GM12864 (cell line): ENCODE measurements at regions not wholly inside any gene's neighbourhood (a gene's known extent, or its start where the extent isn't known, plus 50 kb on each side); places are given as distances from the start of the nearest gene placed in this dataset.

Source experiments
- DNase-seq: peaks from one replicate; pipeline ENCODE4 v3.0.0-alpha.2; 2011; ENCODE audit warnings: low read depth
- H3K4me3 ChIP-seq: 2 replicates; pipeline ENCODE4 v1.5.1; 2011; ENCODE audit warnings: mild to moderate bottlenecking, low read depth, low read length, control low read depth
- TF ChIP-seq, protein P1 (sequence below): IDR thresholded peaks from 2 replicates; pipeline ENCODE4 v1.5.1; 2011; ENCODE audit warnings: low read depth, mild to moderate bottlenecking, moderate library complexity, low read length, control low read depth, inconsistent platforms; ENCODE audit errors: missing control alignments

DNA sequence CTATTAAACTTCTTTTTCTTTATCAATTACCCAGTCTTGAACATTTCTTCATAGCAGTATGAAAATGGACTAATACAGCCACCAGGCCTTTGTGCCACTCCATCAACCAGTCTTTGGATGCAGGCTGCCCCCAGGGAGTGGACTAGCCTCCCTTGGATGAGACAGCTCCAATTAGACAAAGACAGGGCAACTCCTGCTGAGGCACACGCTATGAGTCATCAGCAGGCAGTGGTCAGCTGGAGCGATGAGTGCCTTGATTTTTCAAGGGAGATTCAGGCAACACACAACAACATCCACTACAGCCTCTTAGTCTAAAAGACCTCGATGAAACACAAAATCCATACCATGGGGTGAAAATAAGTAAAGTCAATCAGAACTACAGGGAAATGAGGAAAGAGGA, 160.1 kb downstream of the ARRDC4 start:
- DNase-seq, result no peak
- TF ChIP-seq, protein P1, sequence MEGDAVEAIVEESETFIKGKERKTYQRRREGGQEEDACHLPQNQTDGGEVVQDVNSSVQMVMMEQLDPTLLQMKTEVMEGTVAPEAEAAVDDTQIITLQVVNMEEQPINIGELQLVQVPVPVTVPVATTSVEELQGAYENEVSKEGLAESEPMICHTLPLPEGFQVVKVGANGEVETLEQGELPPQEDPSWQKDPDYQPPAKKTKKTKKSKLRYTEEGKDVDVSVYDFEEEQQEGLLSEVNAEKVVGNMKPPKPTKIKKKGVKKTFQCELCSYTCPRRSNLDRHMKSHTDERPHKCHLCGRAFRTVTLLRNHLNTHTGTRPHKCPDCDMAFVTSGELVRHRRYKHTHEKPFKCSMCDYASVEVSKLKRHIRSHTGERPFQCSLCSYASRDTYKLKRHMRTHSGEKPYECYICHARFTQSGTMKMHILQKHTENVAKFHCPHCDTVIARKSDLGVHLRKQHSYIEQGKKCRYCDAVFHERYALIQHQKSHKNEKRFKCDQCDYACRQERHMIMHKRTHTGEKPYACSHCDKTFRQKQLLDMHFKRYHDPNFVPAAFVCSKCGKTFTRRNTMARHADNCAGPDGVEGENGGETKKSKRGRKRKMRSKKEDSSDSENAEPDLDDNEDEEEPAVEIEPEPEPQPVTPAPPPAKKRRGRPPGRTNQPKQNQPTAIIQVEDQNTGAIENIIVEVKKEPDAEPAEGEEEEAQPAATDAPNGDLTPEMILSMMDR, result no peak
- H3K4me3 ChIP-seq, result no peak overlapping the region

- TF ChIP-seq, protein P1, result no peak
- DNase-seq, result no peak
- no peak overlapping the region for H3K4me3 ChIP-seq
Measured at GRCh38 chr15:98121536-98121935, 161.0 kb downstream of the ARRDC4 start.

DNA sequence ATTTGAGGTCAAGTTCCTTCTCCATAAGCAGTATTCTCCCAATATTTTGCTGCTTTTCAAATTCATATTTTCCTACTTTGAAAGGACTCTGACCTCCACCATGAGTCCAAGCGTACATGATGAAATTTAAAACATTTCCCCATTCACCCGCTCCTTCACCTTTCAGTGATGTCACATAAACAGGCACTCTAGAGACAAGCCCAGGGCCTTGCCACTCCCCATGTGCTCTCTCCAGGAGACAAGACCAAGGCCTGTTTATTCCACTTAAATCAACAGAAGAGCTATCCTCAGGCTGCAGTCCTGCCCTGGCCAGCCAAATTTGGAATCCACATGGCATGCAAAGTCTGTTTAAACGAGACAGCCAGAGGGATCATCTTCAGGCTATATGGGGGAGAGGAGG, 161.5 kb downstream of the ARRDC4 start:
- TF ChIP-seq, protein P1, result no peak
- no peak overlapping the region for H3K4me3 ChIP-seq
- no peak for DNase-seq

DNA sequence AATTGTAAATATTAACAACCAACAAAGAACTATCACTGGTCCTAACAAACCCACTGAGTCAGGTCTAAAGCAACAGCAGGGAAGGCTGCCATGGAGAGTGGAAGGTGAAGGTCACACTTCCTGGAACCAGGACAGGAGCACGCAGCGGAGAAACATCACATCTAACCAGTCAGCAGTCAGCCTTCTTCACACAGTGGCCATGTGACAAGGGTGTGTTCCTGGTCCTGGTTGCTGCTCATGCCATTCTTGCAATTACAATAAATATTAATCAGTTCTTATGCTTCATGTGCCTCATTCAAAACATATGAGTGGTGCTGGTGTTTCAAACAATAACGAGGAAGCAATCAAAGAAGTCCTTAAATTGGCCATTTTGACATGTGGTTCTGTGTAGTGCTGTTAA, 162.8 kb downstream of the ARRDC4 start:
- no peak overlapping the region for H3K4me3 ChIP-seq
- DNase-seq, result no peak
- TF ChIP-seq, protein P1, result no peak

DNA sequence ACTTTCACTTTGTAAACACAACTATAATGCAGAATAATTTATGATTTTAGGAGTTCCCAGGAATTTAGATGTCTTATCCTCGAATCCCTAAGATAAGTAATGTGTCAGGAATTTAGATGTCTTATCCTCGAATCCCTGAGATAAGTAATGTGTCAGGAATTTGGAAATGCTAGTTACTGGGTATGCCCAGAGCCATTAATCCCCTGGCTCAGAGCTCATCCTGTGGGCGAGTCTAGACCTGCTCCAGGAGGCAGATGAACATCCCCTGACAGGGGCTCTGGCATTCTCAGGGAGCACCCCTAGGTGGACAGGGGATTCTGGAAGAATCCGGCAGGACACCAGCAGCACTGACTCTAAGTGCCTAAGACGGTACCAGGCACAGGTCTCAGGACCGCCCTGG, 163.3 kb downstream of the ARRDC4 start:
- no peak overlapping the region for H3K4me3 ChIP-seq
- DNase-seq, result no peak
- TF ChIP-seq, protein P1, result no peak

- no peak for DNase-seq
- TF ChIP-seq, protein P1, result no peak
- no peak overlapping the region for H3K4me3 ChIP-seq
Measured at GRCh38 chr15:98124581-98124980, 164.1 kb downstream of the ARRDC4 start.

DNA sequence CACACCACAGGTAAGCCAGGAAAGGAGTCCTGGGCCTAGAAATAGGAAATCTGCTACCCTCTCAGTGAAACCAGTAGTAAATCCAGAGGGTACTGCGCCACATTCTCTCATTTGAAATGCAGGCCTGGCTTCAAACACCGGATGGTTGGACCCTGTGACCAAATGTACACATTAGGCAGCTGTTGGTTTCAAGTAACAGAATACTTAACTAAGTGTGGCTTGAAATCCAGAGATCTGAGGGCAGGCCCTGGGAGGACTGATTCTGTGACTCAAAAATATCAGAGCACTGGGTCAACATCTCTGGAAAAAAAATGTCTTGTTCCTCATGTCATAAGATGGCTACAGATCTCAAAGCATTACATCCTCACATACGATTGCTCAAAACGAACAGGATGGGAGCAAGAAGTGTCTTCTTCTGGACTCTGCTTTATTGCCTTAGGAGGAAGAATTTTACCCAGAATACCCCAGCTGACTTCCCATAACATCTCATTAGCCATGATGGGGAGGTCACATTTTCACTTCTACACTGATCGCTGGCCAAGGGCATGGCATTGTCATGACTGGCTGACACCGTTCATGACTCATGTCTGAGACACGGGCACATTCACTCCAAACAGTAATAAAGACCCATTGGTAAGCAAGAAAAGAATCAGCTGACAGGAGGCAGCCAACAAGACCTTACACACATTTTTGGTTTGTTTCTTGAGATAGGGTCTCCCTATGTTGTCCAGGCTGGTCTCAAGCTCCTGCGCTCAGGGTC, 166.0 kb downstream of the ARRDC4 start:
- no peak overlapping the region for H3K4me3 ChIP-seq
- TF ChIP-seq, protein P1, result no peak
- DNase-seq, result no peak
